Neural progenitor cell (in vitro differentiated cells): ENCODE measurements at regions not wholly inside any gene's neighbourhood (a gene's known extent, or its start where the extent isn't known, plus 50 kb on each side); places are given as distances from the start of the nearest gene placed in this dataset.

Experiments used
- DNase-seq: peaks from one replicate; pipeline ENCODE4 v3.0.0-alpha.2; 2016; ENCODE audit warnings: low spot score
- H2AFZ ChIP-seq: fragments of 200-600 bp; sonication (generic); replicated peaks from 2 replicates; pipeline ENCODE4 v1.6.1; 2016; ENCODE audit warnings: antibody characterized with exemption
- H3F3A ChIP-seq: fragments of 200-600 bp; sonication (generic); 2 replicates; pipeline ENCODE4 v1.6.1; 2016; ENCODE audit warnings: antibody characterized with exemption, low read depth
- H3K27ac ChIP-seq: fragments of 200-600 bp; sonication (generic); 2 replicates; pipeline ENCODE4 v1.5.1; 2016; ENCODE audit warnings: mild to moderate bottlenecking
- H3K27me3 ChIP-seq: fragments of 200-600 bp; sonication (generic); 2 replicates; pipeline ENCODE4 v1.6.1; 2016; ENCODE audit warnings: mild to moderate bottlenecking, moderate library complexity
- H3K36me3 ChIP-seq: fragments of 200-600 bp; sonication (generic); 2 replicates; pipeline ENCODE4 v1.5.1; 2016
- H3K4me1 ChIP-seq: fragments of 200-600 bp; sonication (generic); 2 replicates; pipeline ENCODE4 v1.6.1; 2016; ENCODE audit warnings: mixed run types
- H3K4me2 ChIP-seq: fragments of 200-600 bp; sonication (generic); 2 replicates; pipeline ENCODE4 v1.6.1; 2016
- H3K4me3 ChIP-seq: fragments of 200-600 bp; sonication (generic); 2 replicates; pipeline ENCODE4 v1.5.1; 2016
- H3K79me2 ChIP-seq: fragments of 200-600 bp; sonication (generic); 2 replicates; pipeline ENCODE4 v1.6.1; 2016; ENCODE audit warnings: low read depth
- H3K9ac ChIP-seq: fragments of 200-600 bp; sonication (generic); 2 replicates; pipeline ENCODE4 v1.6.1; 2016
- H3K9me3 ChIP-seq: fragments of 200-600 bp; sonication (generic); 2 replicates; pipeline ENCODE4 v1.5.1; 2016; ENCODE audit warnings: low read depth
- H4K20me1 ChIP-seq: fragments of 200-600 bp; sonication (generic); 2 replicates; pipeline ENCODE4 v1.6.1; 2016; ENCODE audit warnings: low read depth
- H3K27ac Mint-ChIP-seq: 3 replicates; pipeline ENCODE4 v1.8.0; 2021; ENCODE audit warnings: mixed read lengths
- H3K27me3 Mint-ChIP-seq: 2 replicates; pipeline ENCODE4 v1.8.0; 2022; ENCODE audit warnings: low read depth, mild to moderate bottlenecking, inconsistent platforms, moderate library complexity, mixed read lengths; ENCODE audit not compliant: insufficient read depth
- H3K36me3 Mint-ChIP-seq: 3 replicates; pipeline ENCODE4 v1.8.0; 2021; ENCODE audit warnings: mixed read lengths
- H3K4me1 Mint-ChIP-seq: 3 replicates; pipeline ENCODE4 v1.8.0; 2021; ENCODE audit warnings: mixed read lengths
- H3K4me3 Mint-ChIP-seq: 3 replicates; pipeline ENCODE4 v1.8.0; 2021; ENCODE audit warnings: mild to moderate bottlenecking, moderate library complexity, mixed read lengths
- H3K9me3 Mint-ChIP-seq: 3 replicates; pipeline ENCODE4 v1.8.0; 2020; ENCODE audit warnings: mixed read lengths
- EZH2 ChIP-seq: fragments of 200-600 bp; sonication (generic); IDR thresholded peaks from 2 replicates; pipeline ENCODE4 v1.6.1; 2017; ENCODE audit warnings: antibody characterized with exemption, mild to moderate bottlenecking, moderate library complexity
- EZH2phosphoT487 ChIP-seq: fragments of 200-600 bp; sonication (generic); IDR thresholded peaks from 2 replicates; pipeline ENCODE4 v1.6.1; 2017; ENCODE audit warnings: antibody characterized with exemption
- TF ChIP-seq, protein P1 (sequence below): fragments of 200-600 bp; sonication (generic); IDR thresholded peaks from 2 replicates; pipeline ENCODE4 v1.5.1; 2017; ENCODE audit warnings: antibody characterized with exemption, mild to moderate bottlenecking

DNA sequence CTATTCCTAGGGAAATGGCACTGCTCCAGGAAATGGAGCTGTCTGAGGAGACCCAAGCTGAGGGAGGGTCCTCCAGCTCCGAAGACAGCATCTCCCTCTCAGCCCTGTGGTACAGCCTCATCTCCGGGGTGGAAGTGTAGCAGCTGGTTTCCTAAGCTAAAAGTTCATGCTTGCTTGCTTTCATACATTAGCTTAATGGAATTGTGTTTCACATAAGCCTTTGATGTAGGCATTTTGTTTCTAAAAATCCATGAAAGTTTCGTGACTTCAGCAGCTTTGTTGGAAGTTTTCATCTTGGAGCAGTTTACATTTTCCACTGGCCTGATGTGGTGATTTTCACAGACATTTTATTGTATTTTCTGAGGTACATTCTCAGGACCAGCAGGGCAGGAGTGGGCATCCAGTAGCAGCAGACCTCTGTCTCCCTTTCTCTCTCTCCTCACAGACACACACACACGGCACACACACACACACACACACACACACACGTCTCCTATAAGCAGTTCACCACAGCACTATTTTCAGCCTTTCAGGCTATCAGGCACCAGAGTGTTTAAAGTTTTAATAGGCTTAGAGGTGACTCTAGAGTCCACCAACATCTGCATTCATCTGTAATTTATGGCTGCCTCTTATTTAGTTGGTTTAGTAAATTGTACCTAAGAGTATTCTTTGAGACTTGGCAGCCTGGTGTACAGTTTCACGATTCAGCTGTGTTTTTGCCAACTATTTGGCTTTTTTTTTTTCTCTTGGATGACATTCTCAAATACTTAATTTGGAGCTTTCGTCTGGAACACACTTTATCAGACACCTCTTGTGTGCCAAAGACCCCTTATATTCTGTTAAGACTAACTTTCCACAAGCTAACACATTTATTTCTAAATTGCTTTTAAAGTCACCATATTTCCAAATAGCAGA, 225.8 kb upstream of the SFRP2 start:
- Mint-ChIP-seq H3K36me3 (peaks cover 8% of the 10 kb centered on the region), H3K9me3 (peaks cover 10% of the 10 kb centered on the region), H3K4me3 (no peak overlapping the region), H3K27ac (peak overlapping the region; percentile 52), H3K4me1 (peaks cover 18% of the 10 kb centered on the region), H3K27me3 (peaks cover 2% of the 10 kb centered on the region)
- Histone ChIP-seq H3F3A (no peaks in the 10 kb centered on the region), H3K4me1 (peaks cover 21% of the 10 kb centered on the region), H3K9ac (no peak overlapping the region), H3K4me2 (no peak overlapping the region), H3K36me3 (no peaks in the 10 kb centered on the region), H3K9me3 (no peaks in the 10 kb centered on the region), H3K4me3 (no peak overlapping the region), H3K27me3 (no peaks in the 10 kb centered on the region), H2AFZ (no peak overlapping the region), H3K27ac (no peak overlapping the region), H4K20me1 (no peaks in the 10 kb centered on the region), H3K79me2 (no peaks in the 10 kb centered on the region)
- DNase-seq: peak; percentile 20
- no peak for TF ChIP-seq EZH2phosphoT487
- TF ChIP-seq, protein P1, sequence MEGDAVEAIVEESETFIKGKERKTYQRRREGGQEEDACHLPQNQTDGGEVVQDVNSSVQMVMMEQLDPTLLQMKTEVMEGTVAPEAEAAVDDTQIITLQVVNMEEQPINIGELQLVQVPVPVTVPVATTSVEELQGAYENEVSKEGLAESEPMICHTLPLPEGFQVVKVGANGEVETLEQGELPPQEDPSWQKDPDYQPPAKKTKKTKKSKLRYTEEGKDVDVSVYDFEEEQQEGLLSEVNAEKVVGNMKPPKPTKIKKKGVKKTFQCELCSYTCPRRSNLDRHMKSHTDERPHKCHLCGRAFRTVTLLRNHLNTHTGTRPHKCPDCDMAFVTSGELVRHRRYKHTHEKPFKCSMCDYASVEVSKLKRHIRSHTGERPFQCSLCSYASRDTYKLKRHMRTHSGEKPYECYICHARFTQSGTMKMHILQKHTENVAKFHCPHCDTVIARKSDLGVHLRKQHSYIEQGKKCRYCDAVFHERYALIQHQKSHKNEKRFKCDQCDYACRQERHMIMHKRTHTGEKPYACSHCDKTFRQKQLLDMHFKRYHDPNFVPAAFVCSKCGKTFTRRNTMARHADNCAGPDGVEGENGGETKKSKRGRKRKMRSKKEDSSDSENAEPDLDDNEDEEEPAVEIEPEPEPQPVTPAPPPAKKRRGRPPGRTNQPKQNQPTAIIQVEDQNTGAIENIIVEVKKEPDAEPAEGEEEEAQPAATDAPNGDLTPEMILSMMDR: no peak
- TF ChIP-seq EZH2: no peak

- TF ChIP-seq, protein P1: no peak
- TF ChIP-seq EZH2phosphoT487 (no peak), EZH2 (no peak)
- no peak for DNase-seq
- H3K27me3 Mint-ChIP-seq: peaks cover 2% of the 10 kb centered on the region
Observed at GRCh38 chr4:154013576-154013975, 224.7 kb upstream of the SFRP2 start.

GRCh38 chr4:154010371-154010770, 221.5 kb upstream of the SFRP2 start:
- Histone ChIP-seq H2AFZ (no peak overlapping the region), H3K79me2 (no peaks in the 10 kb centered on the region), H3F3A (no peaks in the 10 kb centered on the region), H3K27me3 (no peaks in the 10 kb centered on the region), H3K9me3 (no peaks in the 10 kb centered on the region), H3K36me3 (no peaks in the 10 kb centered on the region), H3K27ac (no peak overlapping the region), H3K4me1 (peaks cover 11% of the 10 kb centered on the region), H3K4me2 (no peak overlapping the region), H3K9ac (no peak overlapping the region), H4K20me1 (no peaks in the 10 kb centered on the region), H3K4me3 (no peak overlapping the region)
- no peak for DNase-seq
- H3K27me3 Mint-ChIP-seq: peaks cover 2% of the 10 kb centered on the region
- H3K27ac Mint-ChIP-seq: no peak overlapping the region
- TF ChIP-seq, protein P1: no peak
- no peak for TF ChIP-seq EZH2
- no peak for TF ChIP-seq EZH2phosphoT487
- H3K36me3 Mint-ChIP-seq: peaks cover 6% of the 10 kb centered on the region
- peaks cover 17% of the 10 kb centered on the region for H3K9me3 Mint-ChIP-seq
- H3K4me1 Mint-ChIP-seq: peaks cover 9% of the 10 kb centered on the region
- no peak overlapping the region for H3K4me3 Mint-ChIP-seq

More at GRCh38 chr4:154013576-154013975, 224.7 kb upstream of the SFRP2 start:
- Histone ChIP-seq H3K27me3 (no peaks in the 10 kb centered on the region), H3K9me3 (no peaks in the 10 kb centered on the region), H3F3A (no peaks in the 10 kb centered on the region), H3K79me2 (no peaks in the 10 kb centered on the region), H3K36me3 (no peaks in the 10 kb centered on the region), H4K20me1 (no peaks in the 10 kb centered on the region), H3K4me3 (no peak overlapping the region), H3K4me2 (no peak overlapping the region), H3K27ac (no peak overlapping the region), H2AFZ (no peak overlapping the region), H3K9ac (no peak overlapping the region), H3K4me1 (peaks cover 15% of the 10 kb centered on the region)
- Mint-ChIP-seq H3K27ac (no peak overlapping the region), H3K9me3 (peaks cover 14% of the 10 kb centered on the region), H3K4me1 (peaks cover 13% of the 10 kb centered on the region), H3K4me3 (no peak overlapping the region), H3K36me3 (peaks cover 6% of the 10 kb centered on the region)
